ENCODE measurements at regions not wholly inside any gene's neighbourhood (a gene's known extent, or its start where the extent isn't known, plus 50 kb on each side); places are given as distances from the start of the nearest gene placed in this dataset.

- Histone ChIP-seq H3K4me1 (ENCODE audit: low read length) (no peaks in the 10 kb centered on the region), H3K27me3 (ENCODE audit: low read depth, low read length) (0 out of 2 replicates have a peak, but pooled peaks cover 7% of the 10 kb centered on the region), H3K9me3 (ENCODE audit: insufficient read depth, low read length) (no peaks in the 10 kb centered on the region), H3K9ac (ENCODE audit: low read length) (no peak overlapping the region), H4K20me1 (ENCODE audit: insufficient read depth, low read length) (no peaks in the 10 kb centered on the region), H3K4me2 (ENCODE audit: low read length) (no peak overlapping the region), H3K79me2 (ENCODE audit: low read length) (no peaks in the 10 kb centered on the region), H3K4me3 (ENCODE audit: low read length) (no peak overlapping the region), H3K36me3 (replicated peaks; ENCODE audit: low read depth, low read length) (no peaks in the 10 kb centered on the region), H2AFZ (ENCODE audit: low read depth, low read length) (no peak overlapping the region), H3K27ac (ENCODE audit: low read length) (no peak overlapping the region)
- TF ChIP-seq CTCF (IDR thresholded peaks at IDR 0.05; ENCODE audit: low read depth, low read length) = no peak
- no peak for TF ChIP-seq EZH2phosphoT487 (IDR thresholded peaks at IDR 0.05; ENCODE audit: low read depth)
Measured at GRCh38 chr6:5946701-5947100, 60.0 kb downstream of the NRN1 start.

DNA sequence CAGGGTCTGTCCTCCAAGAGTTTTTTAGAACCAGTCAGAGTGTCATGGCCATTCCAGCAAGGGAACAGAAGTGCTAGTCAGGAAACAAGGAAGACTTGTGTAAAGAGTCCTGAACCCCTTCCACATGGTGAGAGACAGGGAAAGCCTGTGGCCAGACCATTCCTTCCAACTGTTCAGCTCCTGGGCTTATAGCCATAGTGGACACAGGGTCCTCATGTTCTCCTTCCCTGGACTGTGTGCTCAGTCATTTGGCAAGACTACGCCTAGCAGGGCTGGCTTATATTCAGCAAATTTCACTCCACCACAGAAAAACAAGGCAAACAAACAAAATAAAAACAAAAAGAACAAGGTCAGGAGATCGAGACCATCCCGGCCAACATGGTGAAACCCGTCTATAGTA lies 60.5 kb downstream of the NRN1 start:
- Histone ChIP-seq H4K20me1 (ENCODE audit: insufficient read depth, low read length) (no peaks in the 10 kb centered on the region), H3K9ac (ENCODE audit: low read length) (no peak overlapping the region), H3K9me3 (ENCODE audit: insufficient read depth, low read length) (no peaks in the 10 kb centered on the region), H3K27me3 (ENCODE audit: low read depth, low read length) (0 out of 2 replicates have a peak, but pooled peaks cover 5% of the 10 kb centered on the region), H3K4me1 (ENCODE audit: low read length) (no peaks in the 10 kb centered on the region), H3K4me3 (ENCODE audit: low read length) (no peak overlapping the region), H2AFZ (ENCODE audit: low read depth, low read length) (no peak overlapping the region), H3K79me2 (ENCODE audit: low read length) (no peaks in the 10 kb centered on the region), H3K36me3 (replicated peaks; ENCODE audit: low read depth, low read length) (no peaks in the 10 kb centered on the region), H3K27ac (ENCODE audit: low read length) (no peak overlapping the region), H3K4me2 (ENCODE audit: low read length) (no peak overlapping the region)
- no peak for TF ChIP-seq EZH2phosphoT487 (IDR thresholded peaks at IDR 0.05; ENCODE audit: low read depth)
- no peak for TF ChIP-seq CTCF (IDR thresholded peaks at IDR 0.05; ENCODE audit: low read depth, low read length)

DNA sequence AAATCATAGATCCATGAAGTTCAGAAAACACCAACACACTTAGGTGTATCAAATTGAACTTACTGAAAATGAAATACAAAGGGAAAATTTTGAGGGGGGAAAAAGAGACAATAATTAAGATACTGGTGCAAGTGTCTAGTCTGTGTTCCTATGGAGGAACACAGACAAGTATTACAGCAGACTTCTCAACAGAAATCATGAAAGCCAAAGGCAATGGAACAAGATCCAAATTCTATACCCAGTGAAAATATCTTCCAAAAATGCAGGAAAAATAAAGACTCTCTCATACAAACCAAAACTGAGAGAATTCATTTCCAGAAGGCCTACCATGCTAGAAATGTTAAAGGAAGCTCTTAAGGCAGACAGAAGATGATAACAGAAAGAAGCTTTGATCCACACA lies 63.1 kb downstream of the NRN1 start:
- no peaks in the 10 kb centered on the region for H3K9me3 ChIP-seq (ENCODE audit: insufficient read depth, low read length)
- no peak overlapping the region for H2AFZ ChIP-seq (ENCODE audit: low read depth, low read length)
- no peak overlapping the region for H3K4me2 ChIP-seq (ENCODE audit: low read length)
- no peak overlapping the region for H3K4me3 ChIP-seq (ENCODE audit: low read length)
- H3K9ac ChIP-seq (ENCODE audit: low read length) = no peak overlapping the region
- no peaks in the 10 kb centered on the region for H3K79me2 ChIP-seq (ENCODE audit: low read length)
- H3K4me1 ChIP-seq (ENCODE audit: low read length) = no peaks in the 10 kb centered on the region
- TF ChIP-seq EZH2phosphoT487 (IDR thresholded peaks at IDR 0.05; ENCODE audit: low read depth) (no peak), CTCF (IDR thresholded peaks at IDR 0.05; ENCODE audit: low read depth, low read length) (no peak)
- H3K27me3 ChIP-seq (ENCODE audit: low read depth, low read length) = 0 out of 2 replicates have a peak, but pooled peaks cover 5% of the 10 kb centered on the region
- no peak overlapping the region for H3K27ac ChIP-seq (ENCODE audit: low read length)
- no peaks in the 10 kb centered on the region for H4K20me1 ChIP-seq (ENCODE audit: insufficient read depth, low read length)
- H3K36me3 ChIP-seq (replicated peaks; ENCODE audit: low read depth, low read length) = no peaks in the 10 kb centered on the region

DNA sequence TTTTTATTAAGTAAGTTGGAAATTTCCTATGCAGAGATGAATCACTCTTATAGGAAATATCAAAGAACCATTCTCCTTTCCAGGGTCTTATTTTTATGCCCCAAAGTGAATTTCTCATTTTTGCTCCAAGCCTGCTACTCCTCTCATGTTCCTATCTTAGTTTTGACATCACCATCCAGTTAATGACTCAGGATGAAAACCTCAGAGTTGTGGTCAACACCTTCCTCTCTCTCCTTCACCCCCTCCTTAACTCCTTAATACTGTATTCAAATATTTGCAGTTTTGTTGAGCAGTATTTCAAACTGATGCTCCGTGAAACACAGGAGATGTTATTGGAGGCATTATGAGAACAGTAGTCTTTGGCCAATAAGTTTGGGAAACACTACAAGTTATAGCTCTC lies 64.1 kb downstream of the NRN1 start:
- Histone ChIP-seq H3K79me2 (ENCODE audit: low read length) (no peaks in the 10 kb centered on the region), H3K4me3 (ENCODE audit: low read length) (no peak overlapping the region), H3K4me1 (ENCODE audit: low read length) (no peaks in the 10 kb centered on the region), H3K9ac (ENCODE audit: low read length) (no peak overlapping the region), H3K4me2 (ENCODE audit: low read length) (no peak overlapping the region), H4K20me1 (ENCODE audit: insufficient read depth, low read length) (no peaks in the 10 kb centered on the region), H3K36me3 (replicated peaks; ENCODE audit: low read depth, low read length) (no peaks in the 10 kb centered on the region), H3K27ac (ENCODE audit: low read length) (no peak overlapping the region), H3K9me3 (ENCODE audit: insufficient read depth, low read length) (no peaks in the 10 kb centered on the region), H2AFZ (ENCODE audit: low read depth, low read length) (no peak overlapping the region), H3K27me3 (ENCODE audit: low read depth, low read length) (0 out of 2 replicates have a peak, but pooled peaks cover 5% of the 10 kb centered on the region)
- TF ChIP-seq CTCF (IDR thresholded peaks at IDR 0.05; ENCODE audit: low read depth, low read length) (no peak), EZH2phosphoT487 (IDR thresholded peaks at IDR 0.05; ENCODE audit: low read depth) (no peak)

All from OCI-LY3 (cell line).